ENCODE measurements at regions not wholly inside any gene's neighbourhood (a gene's known extent, or its start where the extent isn't known, plus 50 kb on each side); places are given as distances from the start of the nearest gene placed in this dataset.

DNA sequence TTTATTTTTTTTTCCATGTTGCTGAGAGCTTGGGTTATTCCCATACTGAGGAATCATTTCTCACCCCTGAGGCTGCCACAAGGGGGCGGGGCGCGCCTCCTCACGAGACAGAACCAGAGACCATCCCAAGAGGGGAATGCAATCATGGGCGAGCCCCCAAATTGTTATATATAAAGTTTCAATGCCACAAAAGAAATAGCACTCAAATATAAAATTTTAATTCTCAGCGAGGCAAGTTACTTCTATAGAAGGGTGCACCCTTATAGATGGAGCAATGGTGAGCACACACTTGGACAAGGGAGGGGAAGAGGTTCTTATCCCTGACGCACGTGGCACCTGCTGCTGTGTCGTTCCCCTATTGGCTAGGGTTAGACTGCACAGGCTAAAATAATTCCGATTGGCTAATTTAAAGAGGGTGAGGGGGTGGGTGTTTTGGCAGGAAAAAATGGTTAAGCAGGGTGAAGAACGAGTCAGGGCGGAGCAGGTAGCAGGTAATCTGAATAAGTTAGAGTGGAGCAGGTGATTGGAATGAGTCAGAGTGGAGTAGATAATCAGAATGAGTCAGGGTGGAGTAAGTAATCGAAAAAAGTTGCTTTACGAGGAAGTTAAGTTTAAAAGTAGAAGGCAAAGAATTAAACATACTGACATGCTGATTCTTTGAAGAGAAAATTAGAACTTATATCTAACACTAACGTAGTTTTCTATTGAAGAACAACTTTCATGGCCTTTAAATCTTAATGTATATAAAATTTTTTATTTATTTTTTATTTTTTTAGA lies 177.5 kb downstream of the MTCL1 start:
- POLR2A ChIA-PET, result interaction anchor here (0.8 kb wide), 1 partner anchor 8 kb away, joined by 3 read pairs; no protein-coding TSS in a partner anchor
- ATAC-seq, result peak; percentile 93
- H3K9ac ChIP-seq (ENCODE audit: low read length), result peak overlapping the region; percentile 46
- peak overlapping the region in 1 of 2 experiments; percentile 25; a peak in 1 of 4 replicates for H3K4me3 ChIP-seq (replicated peaks in 1 of 2; ENCODE audit: low read depth in 1 of 2, low read length in 2 of 2)
- H4K20me1 ChIP-seq (ENCODE audit: insufficient read depth), result no peaks in the 10 kb centered on the region
- H3K4me2 ChIP-seq (ENCODE audit: low read length), result peak overlapping the region; percentile 63
- peak overlapping the region; percentile 10 for H2AFZ ChIP-seq (ENCODE audit: low read depth, low read length, poor library complexity, severe bottlenecking)
- peak overlapping the region; percentile 66 for H3K27ac ChIP-seq (ENCODE audit: low read depth, low read length)
- H3K9me3 ChIP-seq (ENCODE audit: control insufficient read depth in 1 of 2, insufficient read depth in 1 of 2, low read depth in 1 of 2, low read length in 2 of 2), result no peaks in the 10 kb centered on the region
- RAD21 ChIA-PET (ENCODE audit: low non-redundant PET in 1 of 2, low total read pairs in 2 of 2, uncharacterized antibody in 2 of 2, unreplicated experiment in 2 of 2), result interaction anchor here in 1 of 2 experiments (0.6 kb wide), 1 partner anchor 102 kb away, joined by 3 read pairs; no protein-coding TSS in a partner anchor
- peak; percentile 95 for DNase-seq (ENCODE audit: low read depth, low spot score)
- TSS peak; percentile 95 for BruUV-seq (replicated peaks)
- intact Hi-C loops (cut with micrococcal nuclease), result loop anchor here (1.0 kb wide), 1 partner anchor 99 kb away; no protein-coding TSS in a partner anchor
- no peaks in the 10 kb centered on the region for H3K27me3 ChIP-seq (ENCODE audit: insufficient read depth, low read length)
- no peaks in the 10 kb centered on the region for H3K79me2 ChIP-seq (ENCODE audit: insufficient read depth, low read length)
- TF ChIP-seq RAD21 (IDR thresholded peaks at IDR 0.05; ENCODE audit: low read depth) (peak; percentile 72), CBX3 (IDR thresholded peaks at IDR 0.05; ENCODE audit: low read depth) (0 out of 2 replicates have a peak, but pooled peaks have one; percentile 45), FOSL1 (IDR thresholded peaks at IDR 0.05; ENCODE audit: low read depth) (peak; percentile 87), EZH2phosphoT487 (IDR thresholded peaks at IDR 0.05; ENCODE audit: borderline replicate concordance) (no peak), SP1 (IDR thresholded peaks at IDR 0.05; ENCODE audit: low read depth) (peak; percentile 77), EGR1 (IDR thresholded peaks at IDR 0.05; ENCODE audit: low read depth) (peak; percentile 89), YY1 (IDR thresholded peaks at IDR 0.05; ENCODE audit: extremely low read depth, insufficient replicate concordance, low read depth, low read length) (no peak), CEBPB (IDR thresholded peaks at IDR 0.05; ENCODE audit: low read depth) (0 out of 2 replicates have a peak, but pooled peaks have one; percentile 9), ELF1 (IDR thresholded peaks at IDR 0.05; ENCODE audit: borderline replicate concordance, low read depth) (no peak), POLR2AphosphoS5 (IDR thresholded peaks at IDR 0.05; ENCODE audit: low read depth, low read length) (peak; percentile 32; the same call in 1 of the 2 replicates), JUND (IDR thresholded peaks at IDR 0.05) (peak; percentile 83), SRF (IDR thresholded peaks at IDR 0.05; ENCODE audit: low read depth) (peak; percentile 53; the same call in 1 of the 2 replicates), EZH2 (IDR thresholded peaks at IDR 0.05) (no peak), MAX (IDR thresholded peaks at IDR 0.05) (peak; percentile 71), ZNF274 (IDR thresholded peaks at IDR 0.05; ENCODE audit: low read depth, low read length) (no peak), REST (IDR thresholded peaks at IDR 0.05; ENCODE audit: low read depth) (no peak)
- TF ChIP-seq, protein P1, sequence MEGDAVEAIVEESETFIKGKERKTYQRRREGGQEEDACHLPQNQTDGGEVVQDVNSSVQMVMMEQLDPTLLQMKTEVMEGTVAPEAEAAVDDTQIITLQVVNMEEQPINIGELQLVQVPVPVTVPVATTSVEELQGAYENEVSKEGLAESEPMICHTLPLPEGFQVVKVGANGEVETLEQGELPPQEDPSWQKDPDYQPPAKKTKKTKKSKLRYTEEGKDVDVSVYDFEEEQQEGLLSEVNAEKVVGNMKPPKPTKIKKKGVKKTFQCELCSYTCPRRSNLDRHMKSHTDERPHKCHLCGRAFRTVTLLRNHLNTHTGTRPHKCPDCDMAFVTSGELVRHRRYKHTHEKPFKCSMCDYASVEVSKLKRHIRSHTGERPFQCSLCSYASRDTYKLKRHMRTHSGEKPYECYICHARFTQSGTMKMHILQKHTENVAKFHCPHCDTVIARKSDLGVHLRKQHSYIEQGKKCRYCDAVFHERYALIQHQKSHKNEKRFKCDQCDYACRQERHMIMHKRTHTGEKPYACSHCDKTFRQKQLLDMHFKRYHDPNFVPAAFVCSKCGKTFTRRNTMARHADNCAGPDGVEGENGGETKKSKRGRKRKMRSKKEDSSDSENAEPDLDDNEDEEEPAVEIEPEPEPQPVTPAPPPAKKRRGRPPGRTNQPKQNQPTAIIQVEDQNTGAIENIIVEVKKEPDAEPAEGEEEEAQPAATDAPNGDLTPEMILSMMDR (IDR thresholded peaks at IDR 0.05 in 2 of 3, conservative IDR thresholded peaks at IDR 0.05 in 1 of 3; ENCODE audit: borderline replicate concordance in 1 of 3, insufficient read depth in 1 of 3, low read depth in 2 of 3, low read length in 2 of 3), result peak; percentile 60 to 74 (median 72); a peak in 5 of 6 replicates
- peaks cover 5 to 19% of the 10 kb centered on the region in 2 experiments; a peak in 3 of 4 replicates for H3K4me1 ChIP-seq (ENCODE audit: control insufficient read depth in 1 of 2, insufficient read depth in 2 of 2, low read length in 2 of 2)
- no peaks in the 10 kb centered on the region for H3K36me3 ChIP-seq (ENCODE audit: control insufficient read depth in 1 of 2, insufficient read depth in 2 of 2, low read length in 2 of 2)
- CTCF ChIA-PET, result interaction anchor here (0.6 to 1.0 kb wide), 3 partner anchors 99 to 274 kb away, joined by 3 to 4 read pairs (median 3); no protein-coding TSS in a partner anchor
- no peaks in the 10 kb centered on the region for H3K9me2 ChIP-seq (ENCODE audit: insufficient read depth)

Measured in HCT116 (cell line).